SK-N-SH treated with all-trans-retinoic acid at 6 μM for 48 hours (cell line): ENCODE measurements at regions not wholly inside any gene's neighbourhood (a gene's known extent, or its start where the extent isn't known, plus 50 kb on each side); places are given as distances from the start of the nearest gene placed in this dataset.

Experiments used
- CSRNP3 ChIP-seq: fragments of 250-450 bp; sonication (Bioruptor Pico); IDR thresholded peaks from 2 replicates; pipeline ENCODE4 v1.5.1; 2021; ENCODE audit warnings: mild to moderate bottlenecking, moderate library complexity
- ESRRG ChIP-seq: fragments of 250-450 bp; sonication (Bioruptor Pico); IDR thresholded peaks from 2 replicates; pipeline ENCODE4 v1.6.1; 2021; ENCODE audit warnings: mild to moderate bottlenecking
- ZFP30 ChIP-seq: fragments of 450-650 bp; formaldehyde crosslinking; IDR thresholded peaks from 2 replicates; pipeline ENCODE4 v1.5.0; 2022; ENCODE audit warnings: mild to moderate bottlenecking, moderate library complexity

- TF ChIP-seq ESRRG (CRISPR knock-in tag) (no peak), CSRNP3 (CRISPR knock-in tag) (no peak), ZFP30 (CRISPR knock-in tag) (no peak)
Observed at GRCh38 chr10:59575269-59575668, 134.4 kb downstream of the SLC16A9 start.
